ENCODE measurements at regions not wholly inside any gene's neighbourhood (a gene's known extent, or its start where the extent isn't known, plus 50 kb on each side); places are given as distances from the start of the nearest gene placed in this dataset.
"Not testable (repeated sequence)": the region's sequence is repeated elsewhere in the genome, so short reads cannot be mapped to it uniquely, and the experiment has no call there.

GRCh38 chr12:93007544-93007943, 78.4 kb upstream of the EEA1 start:
- Histone ChIP-seq H3K27me3 (no peaks in the 10 kb centered on the region), H3K9me3 (no peaks in the 10 kb centered on the region), H3K4me1 (no peaks in the 10 kb centered on the region), H3K27ac (no peak overlapping the region), H3K4me3 (no peak overlapping the region), H3K36me3 (no peaks in the 10 kb centered on the region)
- TF ChIP-seq CTCF (IDR thresholded peaks at IDR 0.05): no peak
- TF ChIP-seq POLR2A (IDR thresholded peaks at IDR 0.05): no peak
- no peak for DNase-seq

GRCh38 chr12:93008044-93008778, 79.1 kb upstream of the EEA1 start:
- Histone ChIP-seq H3K4me1 (no peaks in the 10 kb centered on the region), H3K4me3 (no peak overlapping the region), H3K9me3 (no peaks in the 10 kb centered on the region), H3K27ac (no peak overlapping the region), H3K27me3 (no peaks in the 10 kb centered on the region), H3K36me3 (no peaks in the 10 kb centered on the region)
- TF ChIP-seq CTCF (IDR thresholded peaks at IDR 0.05) (no peak), POLR2A (IDR thresholded peaks at IDR 0.05) (no peak)
- no peak for DNase-seq

DNA sequence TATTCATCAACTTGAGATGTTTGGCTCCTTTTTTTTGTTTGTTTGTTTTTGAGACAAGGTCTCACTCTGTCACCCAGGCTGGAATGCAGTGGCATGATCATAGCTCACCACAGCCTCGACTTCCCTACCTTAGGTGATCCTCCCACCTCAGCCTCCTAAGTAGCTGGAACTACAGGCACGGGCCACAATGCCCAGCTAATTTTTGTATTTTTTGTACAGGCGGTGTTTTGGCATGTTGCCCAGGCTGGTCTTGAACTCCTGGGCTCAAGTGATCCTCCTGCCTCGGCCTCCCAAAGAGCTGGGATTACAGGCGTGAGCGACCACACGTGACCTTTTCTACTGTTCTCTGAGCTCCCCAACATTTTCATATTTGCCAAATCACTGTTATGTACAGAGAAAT, 79.8 kb upstream of the EEA1 start:
- H3K4me3 ChIP-seq, H3K36me3 ChIP-seq, DNase-seq, H3K9me3 ChIP-seq, H3K27ac ChIP-seq, H3K27me3 ChIP-seq, H3K4me1 ChIP-seq: not testable (repeated sequence)

DNA sequence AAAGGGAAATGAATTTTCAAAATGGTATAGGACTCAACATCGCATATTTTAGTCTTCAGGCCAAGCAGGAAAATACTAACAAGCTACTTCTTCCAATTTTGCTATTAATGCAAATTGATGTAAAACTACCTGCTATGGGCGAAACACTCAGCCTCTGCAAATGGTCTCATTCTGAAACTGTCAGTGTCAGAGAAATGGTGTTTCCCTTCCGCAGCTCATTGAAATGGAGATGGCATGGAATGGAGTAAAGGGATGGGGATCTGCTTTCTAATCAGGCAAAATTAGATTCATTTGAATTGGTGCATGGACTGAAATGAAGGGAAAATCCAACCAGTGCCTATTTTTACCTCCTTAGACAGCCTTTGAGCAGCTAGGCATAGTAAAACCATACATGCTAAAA, 80.4 kb upstream of the EEA1 start:
- TF ChIP-seq POLR2A (IDR thresholded peaks at IDR 0.05) (no peak), CTCF (IDR thresholded peaks at IDR 0.05) (no peak)
- Histone ChIP-seq H3K9me3 (no peaks in the 10 kb centered on the region), H3K27ac (no peak overlapping the region), H3K36me3 (no peaks in the 10 kb centered on the region), H3K4me1 (no peaks in the 10 kb centered on the region), H3K4me3 (no peak overlapping the region), H3K27me3 (no peaks in the 10 kb centered on the region)
- DNase-seq: no peak

DNA sequence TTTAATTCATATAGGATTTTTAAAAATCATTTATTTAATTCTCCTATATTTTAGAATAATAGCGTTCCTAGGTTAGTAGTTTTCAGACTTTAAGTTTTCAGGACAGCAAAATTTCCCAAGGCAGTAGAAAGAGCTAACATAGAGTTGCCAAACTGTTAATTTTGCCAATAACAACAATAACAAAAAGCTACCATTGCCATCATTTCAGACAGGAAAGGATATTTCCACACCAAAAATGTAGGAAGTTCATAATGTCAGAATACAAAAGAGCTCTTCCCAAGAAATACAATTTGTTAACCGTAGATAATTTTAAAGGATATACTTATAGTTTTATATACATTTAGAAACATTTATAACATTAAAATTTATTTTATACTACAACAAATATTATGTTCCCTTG, 81.4 kb upstream of the EEA1 start:
- Histone ChIP-seq H3K27me3 (no peaks in the 10 kb centered on the region), H3K27ac (no peak overlapping the region), H3K36me3 (no peaks in the 10 kb centered on the region), H3K4me3 (no peak overlapping the region), H3K9me3 (no peaks in the 10 kb centered on the region), H3K4me1 (peaks cover 0 to under 1% (median 0%) of the 10 kb centered on the region in 4 donors)
- TF ChIP-seq POLR2A (IDR thresholded peaks at IDR 0.05) (no peak), CTCF (IDR thresholded peaks at IDR 0.05) (no peak)
- DNase-seq: no peak

- H3K27ac ChIP-seq: no peak overlapping the region
- H3K4me3 ChIP-seq: no peak overlapping the region
- DNase-seq: no peak
- H3K9me3 ChIP-seq: no peaks in the 10 kb centered on the region
- H3K4me1 ChIP-seq: peaks cover 0 to 6% (median 0%) of the 10 kb centered on the region in 4 donors
- TF ChIP-seq CTCF (IDR thresholded peaks at IDR 0.05): no peak
- no peak for TF ChIP-seq POLR2A (IDR thresholded peaks at IDR 0.05)
- H3K36me3 ChIP-seq: no peaks in the 10 kb centered on the region
- H3K27me3 ChIP-seq: no peaks in the 10 kb centered on the region
Measured at GRCh38 chr12:93011100-93011499, 82.0 kb upstream of the EEA1 start.

Data from Peyer's patch (tissue), 4 donors.